HG03280 (cell line): ENCODE measurements at regions not wholly inside any gene's neighbourhood (a gene's known extent, or its start where the extent isn't known, plus 50 kb on each side); places are given as distances from the start of the nearest gene placed in this dataset.
"Not testable (repeated sequence)": the region's sequence is repeated elsewhere in the genome, so short reads cannot be mapped to it uniquely, and the experiment has no call there.

Experiments used
- ATAC-seq: cut with Tn5 transposase; IDR thresholded peaks from one replicate; pipeline ENCODE4 v1.9.1; 2021; ENCODE audit warnings: mild to moderate bottlenecking, moderate library complexity; ENCODE audit not compliant: unreplicated experiment

DNA sequence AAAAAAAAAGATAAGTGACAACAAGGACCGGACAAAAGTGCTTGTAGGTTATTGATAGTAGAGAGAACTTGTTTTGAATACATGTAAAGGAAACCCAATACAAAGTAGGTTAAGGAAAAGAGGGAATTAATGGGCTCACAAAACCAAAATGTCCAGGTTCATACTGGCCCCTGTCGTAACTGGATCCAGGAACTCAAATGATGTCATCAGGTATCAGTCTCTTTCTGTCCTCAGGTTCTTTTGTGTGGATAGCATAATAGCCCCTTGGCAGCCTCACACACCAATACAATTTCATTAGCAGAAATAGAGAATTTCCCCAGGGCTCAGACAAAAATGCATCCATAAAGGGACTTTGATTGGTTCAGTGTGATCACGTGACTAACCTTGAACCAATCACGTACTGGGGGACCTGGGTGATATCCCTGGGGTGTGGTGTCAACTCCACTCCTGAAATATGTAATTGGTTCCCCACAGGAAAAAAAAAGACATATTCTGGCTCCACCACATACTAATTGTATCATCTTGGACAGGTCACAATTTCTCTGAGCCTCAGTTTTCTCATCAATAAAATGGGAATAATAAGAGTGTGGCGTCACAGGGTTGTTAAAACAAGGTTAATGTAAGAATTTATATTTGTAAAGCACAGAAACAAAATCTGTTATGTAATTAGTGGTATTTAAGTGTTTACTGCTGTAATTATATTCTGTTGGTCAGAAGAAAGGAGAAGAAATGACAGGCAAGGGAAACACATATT lies 174.8 kb downstream of the PDGFRA start:
- no peak for ATAC-seq

DNA sequence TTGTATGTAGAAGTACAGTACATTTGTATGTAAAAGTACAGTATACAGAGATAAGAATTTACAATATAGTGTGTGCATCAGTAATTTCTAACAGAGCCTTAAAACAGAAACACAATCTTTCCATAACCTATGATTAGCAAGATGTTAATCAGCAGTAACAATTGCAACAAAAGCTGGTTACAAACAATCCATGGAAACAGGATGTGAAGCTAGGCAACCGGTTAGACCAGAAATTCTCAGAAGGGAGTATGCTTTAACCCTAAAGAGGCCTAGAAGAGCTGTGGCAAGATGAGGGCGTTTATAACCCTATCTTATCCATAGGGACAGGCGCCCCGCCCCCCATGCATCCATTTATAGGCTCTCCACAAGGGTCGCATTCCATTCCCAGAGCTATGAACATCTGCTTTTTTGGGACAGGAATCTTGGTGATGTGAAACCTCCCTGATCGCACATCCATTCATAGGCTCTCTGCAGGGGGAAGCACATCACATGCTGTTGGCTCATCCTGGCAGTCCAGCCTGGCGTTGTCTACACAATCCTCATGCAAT lies 180.3 kb downstream of the PDGFRA start:
- not testable (repeated sequence) for ATAC-seq

DNA sequence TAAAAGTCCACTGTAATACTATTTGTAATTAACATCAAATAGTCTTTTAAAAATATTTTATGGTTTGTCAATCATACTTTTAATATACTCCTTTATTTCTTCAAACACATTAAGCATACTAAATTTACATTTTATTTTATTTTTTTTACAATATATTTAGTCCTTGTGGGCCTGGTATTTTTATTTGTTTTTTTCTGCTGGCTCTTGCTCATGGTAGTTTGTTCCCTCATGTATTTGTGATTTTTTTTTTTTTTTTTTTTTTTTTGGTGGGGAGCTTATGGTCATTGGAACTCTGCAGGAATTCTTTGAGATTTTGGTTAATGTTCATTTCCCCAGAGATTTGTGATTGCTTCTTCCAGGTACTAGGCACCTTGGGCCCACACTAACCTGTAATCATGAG lies 185.5 kb downstream of the PDGFRA start:
- no peak for ATAC-seq

DNA sequence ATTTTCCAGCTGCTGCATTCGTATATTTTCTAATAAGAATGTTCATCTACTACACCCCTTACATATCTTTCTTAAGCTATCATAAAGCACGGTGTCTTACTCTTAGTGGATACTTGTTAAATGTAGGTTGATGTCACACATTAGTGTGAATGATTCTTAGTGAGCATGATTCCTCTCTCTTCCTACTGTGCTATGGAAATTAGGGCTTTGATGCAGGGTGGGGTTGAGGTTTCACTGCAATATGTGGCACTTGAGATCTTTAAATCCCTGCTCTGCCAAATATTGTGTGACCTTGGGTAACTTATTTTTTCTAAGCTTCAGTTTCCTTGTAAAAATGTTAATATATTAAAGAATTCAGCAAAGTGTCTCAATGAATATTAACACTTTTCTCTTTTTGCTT lies 188.4 kb downstream of the PDGFRA start:
- ATAC-seq, result no peak

DNA sequence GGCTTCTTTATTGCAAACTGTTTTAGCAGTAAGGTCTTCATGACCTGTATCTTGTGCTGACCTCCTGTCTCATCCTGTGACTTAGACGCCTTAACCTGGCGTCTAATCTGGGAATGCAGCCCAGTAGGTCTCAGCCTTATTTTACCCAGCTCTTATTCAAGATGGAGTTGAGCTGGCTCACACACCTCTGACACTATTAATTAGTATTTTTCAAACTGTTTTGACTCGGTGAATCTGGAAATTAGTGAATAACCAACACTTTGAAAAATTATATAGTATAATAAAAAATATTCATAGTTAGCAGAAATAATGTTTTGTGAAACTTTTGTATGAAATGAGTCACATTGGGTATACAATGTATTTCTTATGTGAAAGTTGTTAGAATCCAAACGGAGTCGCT lies 189.4 kb downstream of the PDGFRA start:
- ATAC-seq, result no peak

DNA sequence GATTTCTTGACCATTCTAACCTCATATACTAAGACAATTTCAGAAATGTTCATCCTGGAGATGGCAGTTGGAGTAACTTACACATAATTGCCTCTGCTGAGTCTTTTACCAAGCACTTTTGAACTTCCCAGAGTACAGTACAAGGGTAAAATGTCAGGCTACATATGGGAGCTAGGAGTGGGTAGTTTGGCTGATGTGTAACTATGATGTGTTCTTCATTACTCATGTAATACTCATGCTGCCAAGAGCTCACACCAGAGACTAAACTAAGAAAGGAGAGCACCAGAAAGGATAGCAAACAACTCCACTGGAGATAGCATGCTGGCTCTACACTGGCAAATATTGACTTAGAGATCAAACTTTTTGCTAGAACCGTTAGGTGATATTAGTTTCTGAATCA lies 194.0 kb downstream of the PDGFRA start:
- ATAC-seq, result no peak

DNA sequence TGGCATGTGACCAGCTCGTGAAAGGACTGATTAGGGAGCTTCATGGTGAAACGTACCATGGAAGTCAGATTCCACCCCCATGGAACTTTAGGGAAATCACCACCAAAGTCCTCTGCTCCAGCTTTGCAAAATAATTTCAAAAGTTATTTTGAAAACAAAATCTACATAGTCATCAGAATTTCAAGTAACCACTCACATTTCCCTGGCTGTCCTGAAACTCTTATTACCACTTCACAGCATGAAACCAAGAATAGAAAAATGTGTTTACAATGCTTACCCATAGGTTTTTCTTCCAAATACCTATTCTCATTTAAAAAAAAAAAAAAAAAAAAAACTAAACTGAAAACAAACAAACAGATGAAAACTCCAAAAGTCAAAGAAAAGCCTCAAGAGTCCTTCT lies 198.7 kb downstream of the PDGFRA start:
- ATAC-seq, result no peak

DNA sequence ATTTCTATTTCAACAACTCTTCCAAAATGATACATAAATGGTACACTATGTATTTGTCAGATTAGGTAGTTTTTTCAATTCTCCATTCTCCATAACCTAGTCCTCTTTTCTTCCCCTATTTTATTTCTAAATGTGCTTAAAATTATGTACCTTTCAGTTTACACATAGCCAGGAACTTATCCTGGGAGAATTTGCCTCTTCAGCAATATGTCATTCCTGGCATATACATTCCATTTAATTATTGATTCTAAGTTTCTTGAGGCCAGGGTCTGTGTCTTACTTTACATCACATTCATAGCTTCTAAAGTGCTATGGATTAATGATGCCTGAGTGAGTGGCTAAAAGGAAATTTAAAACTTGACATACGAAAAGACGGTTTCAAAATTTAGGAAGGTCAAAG lies 199.8 kb downstream of the PDGFRA start:
- ATAC-seq, result no peak

DNA sequence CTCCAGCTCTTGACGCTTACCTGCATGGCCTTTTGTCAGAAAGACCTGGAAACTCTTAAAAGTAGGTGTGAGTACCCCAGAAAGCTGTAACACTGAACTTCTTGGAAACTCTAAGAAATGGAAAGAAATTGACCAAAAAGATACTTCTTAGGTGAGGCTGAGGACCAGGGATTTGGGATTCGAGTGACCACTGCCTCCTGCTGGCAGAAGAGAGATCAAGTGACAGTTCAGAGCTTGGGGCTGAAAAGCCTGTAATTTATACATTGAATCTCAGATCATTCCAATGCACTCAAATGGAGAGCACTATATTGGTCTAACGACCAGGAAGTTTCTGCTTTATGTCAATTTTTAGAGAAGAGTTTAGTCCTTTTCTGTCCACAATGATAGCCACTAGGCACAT lies 204.6 kb downstream of the PDGFRA start:
- no peak for ATAC-seq

DNA sequence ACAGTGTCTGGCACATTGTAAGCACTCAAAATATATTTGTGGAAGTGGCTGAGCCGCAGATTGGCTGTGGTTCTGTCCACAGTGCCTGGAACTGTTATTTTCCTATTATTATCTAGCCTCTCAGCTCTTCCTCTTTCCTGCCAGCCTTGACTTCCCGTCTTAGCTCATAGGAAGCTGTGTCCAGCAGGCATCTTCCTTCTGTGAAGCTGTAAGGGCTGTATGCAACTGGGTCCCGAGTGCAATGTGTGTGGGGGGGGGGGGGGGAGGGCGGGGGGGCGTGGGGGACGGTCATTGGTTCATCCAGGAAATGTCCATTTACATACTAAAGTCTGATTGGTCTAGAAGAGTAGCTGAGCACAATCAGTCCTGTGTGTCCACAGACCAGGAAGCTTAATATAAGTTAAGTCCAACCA lies 210.7 kb downstream of the PDGFRA start:
- no peak for ATAC-seq

DNA sequence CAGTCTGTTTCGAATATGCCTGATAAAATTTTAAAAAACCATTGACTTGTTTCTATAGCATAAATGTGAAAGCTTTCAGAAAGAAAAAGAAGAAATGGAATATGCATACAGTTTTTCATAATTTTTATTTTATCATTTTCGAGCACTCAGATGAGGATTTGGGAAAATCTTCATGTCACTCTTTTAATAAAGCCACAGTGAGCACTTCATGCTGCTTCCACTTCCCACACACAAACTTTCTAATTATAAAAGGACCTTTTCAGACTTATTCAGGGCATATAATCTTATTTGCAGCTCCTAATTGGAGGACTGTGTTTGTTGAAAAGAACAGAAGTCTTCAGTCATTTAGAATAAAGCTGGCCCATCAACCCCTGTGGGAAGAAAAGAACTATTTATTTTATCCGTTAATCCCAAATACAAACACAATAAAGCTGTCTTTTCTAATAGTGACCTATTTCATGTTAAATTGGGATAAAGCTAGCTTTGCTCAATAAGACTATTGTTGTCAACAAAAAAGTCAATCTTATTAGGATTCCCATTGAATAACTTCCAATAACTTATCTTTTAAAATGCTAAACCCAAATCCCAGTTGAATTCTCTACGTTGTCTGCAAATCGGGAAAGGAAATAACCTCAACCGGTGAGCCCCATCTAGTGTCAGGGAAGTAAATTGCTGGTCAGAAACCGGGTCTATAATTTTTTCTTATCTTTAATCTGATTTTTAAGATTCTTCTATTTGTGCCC lies 211.5 kb downstream of the PDGFRA start:
- ATAC-seq, result no peak

DNA sequence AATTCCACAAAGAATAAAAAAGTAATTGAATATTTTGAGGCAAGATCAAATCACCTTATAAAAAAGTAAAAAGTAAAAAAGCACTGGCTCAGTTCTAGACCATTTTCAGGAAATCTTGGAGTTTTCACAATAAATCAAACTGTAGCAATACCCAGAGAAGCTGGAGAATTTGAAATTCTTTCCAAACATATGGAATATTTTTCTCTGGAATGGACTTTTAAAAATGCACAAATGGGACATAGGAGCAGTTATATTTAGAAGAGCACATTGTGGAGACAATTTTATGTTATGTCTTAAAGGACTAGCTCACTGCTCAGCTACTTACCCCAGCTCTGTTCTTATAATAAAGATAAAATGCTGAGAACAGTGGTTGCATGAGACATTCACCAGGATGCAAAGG lies 211.9 kb upstream of the KIT start:
- ATAC-seq, result no peak

DNA sequence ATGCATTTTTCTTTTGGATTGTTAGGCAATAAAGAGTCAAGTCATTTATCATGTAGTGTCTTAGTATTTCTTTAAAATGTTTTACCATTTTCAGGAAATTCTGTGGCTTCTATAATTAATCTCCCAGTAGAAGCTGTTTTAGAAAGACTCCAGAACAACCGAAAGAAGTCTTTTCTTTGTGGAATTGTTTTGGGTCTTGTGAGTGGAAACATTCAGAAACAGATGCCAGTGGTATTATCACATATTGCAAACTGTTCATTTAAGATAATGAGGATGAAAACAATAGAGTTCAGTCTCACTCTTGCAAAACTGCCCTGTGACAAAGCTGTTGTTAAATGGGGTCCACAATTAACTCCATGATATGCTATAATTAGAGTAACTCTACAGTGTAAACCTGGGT lies 211.2 kb upstream of the KIT start:
- ATAC-seq, result no peak

DNA sequence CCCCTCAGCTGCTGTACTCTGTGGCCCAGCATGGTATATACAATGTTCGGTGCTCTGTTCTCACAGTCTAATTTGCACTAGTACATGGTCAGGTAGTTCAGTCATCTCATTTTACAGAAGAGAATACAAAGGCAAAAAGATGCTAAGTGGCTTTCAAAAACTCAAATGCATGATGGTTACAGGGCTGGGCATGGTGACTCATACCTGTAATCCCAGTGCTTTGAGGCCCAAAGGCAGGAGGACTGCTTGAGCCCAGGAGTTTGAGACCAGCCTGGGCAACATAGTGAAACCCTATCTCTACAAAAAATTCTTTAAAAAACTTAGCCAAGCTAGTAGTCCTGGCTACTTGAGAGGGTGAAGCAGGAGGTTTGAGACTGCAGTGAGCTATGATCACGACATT lies 210.5 kb upstream of the KIT start:
- no peak for ATAC-seq

DNA sequence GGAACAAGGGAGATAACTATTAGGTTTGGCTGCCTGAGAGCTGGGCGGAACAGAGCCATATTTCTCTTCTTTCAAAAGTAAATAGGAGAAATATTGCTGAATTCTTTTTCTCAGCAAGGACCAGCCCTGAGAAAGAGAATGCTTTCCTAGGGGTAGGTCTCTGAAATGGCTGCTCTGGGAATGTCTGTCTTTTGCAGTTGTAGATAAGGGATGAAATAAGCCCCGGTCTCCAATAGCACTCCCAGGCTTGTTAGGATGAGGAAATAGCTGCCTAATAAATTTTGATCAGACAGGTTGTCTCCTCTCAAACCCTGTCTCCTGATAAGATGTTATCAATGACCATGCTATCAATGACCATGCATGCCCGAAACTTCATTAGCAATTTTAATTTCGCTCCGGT lies 207.8 kb upstream of the KIT start:
- ATAC-seq, result no peak

DNA sequence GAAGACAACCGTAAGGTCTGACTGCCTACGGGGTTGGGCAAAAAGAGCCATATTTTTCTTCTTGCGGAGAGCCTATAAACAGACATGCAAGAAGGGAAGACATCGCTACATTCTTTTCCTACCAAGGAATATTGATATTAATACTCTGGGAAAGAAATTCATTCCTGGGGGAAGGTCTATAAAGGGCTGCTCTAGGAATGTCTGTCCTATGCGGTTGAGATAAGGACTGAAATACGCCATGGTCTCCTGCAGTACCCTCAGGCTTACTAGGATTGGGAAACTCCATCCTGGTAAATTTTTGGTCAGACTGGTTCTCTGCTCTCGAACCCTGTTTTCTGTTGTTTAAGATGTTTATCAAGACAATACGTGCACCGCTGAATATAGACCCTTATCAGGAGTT lies 190.8 kb upstream of the KIT start:
- not testable (repeated sequence) for ATAC-seq

DNA sequence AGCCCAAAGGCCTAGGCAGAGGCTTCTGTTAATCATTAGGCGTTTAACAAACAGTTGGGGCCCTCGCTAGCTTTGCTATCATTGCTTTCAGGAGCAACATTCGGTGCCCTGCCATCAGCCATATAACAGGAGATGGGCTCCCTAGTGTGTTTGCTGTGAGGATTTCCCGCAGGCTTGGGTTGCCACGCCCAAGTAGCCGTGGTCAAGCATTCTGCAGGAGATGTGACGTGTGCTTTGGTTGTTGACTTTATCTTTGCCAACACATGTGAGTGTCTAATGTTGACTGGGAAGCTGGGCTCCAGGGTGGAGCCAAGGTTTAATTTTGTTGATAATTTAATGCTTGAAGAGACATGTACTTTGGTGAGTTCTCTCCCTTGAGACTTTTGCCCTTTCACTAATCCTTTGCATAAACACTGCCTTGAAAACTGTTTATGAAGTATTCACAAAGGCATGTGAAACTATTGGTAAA lies 184.6 kb upstream of the KIT start:
- no peak for ATAC-seq

DNA sequence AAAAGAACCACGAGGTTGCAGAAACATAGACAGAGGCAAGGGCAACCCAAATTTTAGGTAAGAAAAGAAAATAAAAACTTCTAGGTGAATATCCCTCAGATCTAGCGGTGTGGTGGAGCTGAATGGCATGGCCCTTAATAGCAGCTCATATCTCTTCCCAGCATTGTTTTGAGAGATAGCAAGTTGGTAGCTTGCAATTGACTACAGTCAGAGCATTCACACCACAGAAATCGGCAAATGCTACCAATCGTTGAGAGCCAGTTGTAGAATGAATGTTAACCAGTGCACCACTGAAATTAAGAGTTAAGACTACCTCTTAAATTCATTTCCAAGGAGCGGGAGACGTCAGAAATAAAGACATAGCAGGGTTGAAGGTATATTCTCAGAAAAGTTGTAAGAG lies 184.0 kb upstream of the KIT start:
- ATAC-seq, result no peak

DNA sequence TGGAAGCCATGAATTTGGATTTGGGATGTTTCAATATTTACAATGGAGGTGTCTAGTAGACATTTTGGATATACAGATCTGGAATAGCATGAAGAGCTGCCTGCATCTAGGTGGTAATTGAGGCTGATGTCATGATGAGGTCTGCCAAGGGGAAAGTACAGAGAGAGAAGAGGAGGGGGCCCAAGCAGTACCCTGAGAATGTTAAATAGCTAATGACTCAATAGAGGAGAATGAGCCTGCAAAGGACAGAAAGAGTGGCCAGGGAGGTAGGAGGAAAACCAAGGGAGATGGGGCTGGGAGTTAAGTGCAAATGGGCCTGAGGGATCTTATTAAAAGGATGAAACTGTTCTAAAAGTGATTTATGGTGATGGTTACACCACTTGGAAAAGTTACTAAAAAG lies 182.2 kb upstream of the KIT start:
- no peak for ATAC-seq

DNA sequence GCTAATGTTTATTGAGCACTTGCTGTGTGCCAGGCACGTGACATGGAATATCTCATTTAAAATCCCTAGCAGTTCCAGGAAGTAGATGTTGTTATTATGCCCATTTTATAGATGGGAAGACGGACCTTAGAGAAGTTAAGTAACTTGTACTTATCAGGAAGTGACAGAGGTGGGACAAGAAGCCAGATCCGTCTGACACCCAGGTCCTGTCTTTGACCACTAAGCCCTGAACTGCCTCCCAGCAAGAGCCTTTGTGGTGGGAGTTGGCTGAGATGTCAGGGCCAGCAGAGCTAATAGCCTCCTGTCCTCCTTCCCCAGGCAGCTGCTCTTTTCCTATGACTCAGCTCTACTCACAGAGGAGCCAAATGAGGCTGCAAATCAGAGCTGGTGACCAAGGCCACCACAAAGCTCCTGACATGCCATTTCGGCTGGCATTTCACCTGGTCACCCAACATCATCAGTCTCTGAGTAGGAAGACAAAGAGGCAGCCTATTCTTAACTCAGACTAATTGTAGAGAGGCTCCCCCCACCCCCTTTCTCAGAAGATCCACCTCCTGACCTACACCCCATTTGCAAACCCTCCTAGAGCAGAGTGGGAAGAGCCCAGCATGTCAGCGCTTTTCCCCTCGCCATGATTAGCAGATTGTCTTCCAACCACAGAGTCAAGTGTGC lies 175.1 kb upstream of the KIT start:
- no peak for ATAC-seq

DNA sequence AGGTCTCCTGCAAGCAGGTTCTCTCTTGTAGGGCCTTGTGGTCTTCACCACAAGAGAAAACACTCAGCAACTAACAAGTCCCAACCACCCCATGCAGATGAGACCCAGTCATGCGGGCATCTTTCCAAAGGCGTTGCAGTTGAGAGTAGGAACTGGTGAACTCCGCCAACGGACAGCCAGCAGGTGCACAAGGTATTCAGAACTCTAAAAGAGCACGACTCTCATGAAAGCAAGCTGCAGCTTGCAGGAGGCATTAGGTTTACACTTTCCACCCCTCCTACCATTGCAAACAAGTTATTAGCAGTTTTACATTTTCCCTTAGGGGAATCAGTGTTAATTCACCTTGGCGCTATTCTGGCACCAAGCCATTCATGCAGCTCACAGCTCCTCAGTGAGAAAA lies 173.4 kb upstream of the KIT start:
- ATAC-seq, result no peak

DNA sequence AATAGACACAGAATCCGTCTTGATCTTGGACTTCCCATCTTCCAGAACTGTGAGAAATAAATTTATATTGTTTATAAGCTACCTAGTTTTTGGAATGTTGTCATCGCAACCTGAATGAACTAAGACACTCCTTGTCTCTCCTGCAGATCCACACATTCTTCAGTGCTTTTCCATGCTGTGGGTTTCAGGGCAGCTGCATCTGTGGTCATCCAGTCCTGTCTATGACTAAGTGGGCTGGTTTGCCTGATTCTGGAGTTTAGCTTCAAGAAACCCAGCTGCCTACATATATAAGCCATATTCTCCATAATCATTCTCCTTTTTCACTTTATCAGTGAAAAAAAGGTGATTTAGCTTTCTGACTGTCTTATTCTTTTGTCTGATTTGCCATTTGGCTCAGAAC lies 170.3 kb upstream of the KIT start:
- no peak for ATAC-seq
